Heart right ventricle (tissue), 16 donors: ENCODE measurements at regions not wholly inside any gene's neighbourhood (a gene's known extent, or its start where the extent isn't known, plus 50 kb on each side); places are given as distances from the start of the nearest gene placed in this dataset.

ENCODE experiments used
- ATAC-seq, 8 donors: fragments of 200-7000 bp; cut with Tn5 transposase; one replicate each; pipeline ENCODE4 v1.9.1; 2020; ENCODE audit warnings: mild to moderate bottlenecking in 8 of 8, moderate library complexity in 8 of 8, moderate number of reproducible peaks in 1 of 8
- DNase-seq, 2 donors: peaks; one replicate each; pipeline ENCODE4 v3.0.0-alpha.2; 2020
- H3K27ac ChIP-seq, 10 donors: fragments of 200-600 bp; sonication (generic) in 2 of 10; one replicate each; pipeline versions ENCODE4 v1.5.0 to v1.8.0; 2020 to 2022; ENCODE audit warnings: mild to moderate bottlenecking in 3 of 10
- H3K27me3 ChIP-seq, 7 donors: fragments of 200-600 bp; one replicate each; pipeline ENCODE4 v1.8.0; 2021 to 2022; ENCODE audit warnings: mild to moderate bottlenecking in 2 of 7
- H3K36me3 ChIP-seq, 9 donors: fragments of 200-600 bp; sonication (generic) in 1 of 9; one replicate each; pipeline versions ENCODE4 v1.5.0 to v1.8.0; 2020 to 2022; ENCODE audit warnings: mild to moderate bottlenecking in 2 of 9
- H3K4me1 ChIP-seq, 9 donors: fragments of 200-600 bp; sonication (generic) in 1 of 9; one replicate each; pipeline versions ENCODE4 v1.5.0 to v1.8.0; 2020 to 2022; ENCODE audit warnings: mild to moderate bottlenecking in 4 of 9
- H3K4me3 ChIP-seq, 10 donors: fragments of 200-600 bp; sonication (generic) in 2 of 10; one replicate each; pipeline versions ENCODE4 v1.5.0 to v1.8.0; 2020 to 2022; ENCODE audit warnings: mild to moderate bottlenecking in 7 of 10, moderate library complexity in 2 of 10
- H3K9me3 ChIP-seq, 11 donors: fragments of 200-600 bp in 10 of 11; sonication (generic) in 2 of 11; one replicate each; pipeline versions ENCODE4 v1.5.0 to v1.8.0; 2013 to 2022; ENCODE audit warnings: mild to moderate bottlenecking in 2 of 11, control low read depth in 1 of 11, moderate library complexity in 1 of 11
- CTCF ChIP-seq, 9 donors: fragments of 200-600 bp; sonication (generic) in 2 of 9; IDR thresholded peaks; one replicate each; pipeline versions ENCODE4 v1.5.0 to v1.8.0; 2021 to 2022; ENCODE audit warnings: antibody characterized with exemption in 9 of 9, mild to moderate bottlenecking in 5 of 9, moderate library complexity in 1 of 9
- WGBS, 2 donors: extraction: QIAGEN DNeasy Blood & Tissue Kit; methylation state at CpG; one replicate each; pipeline ENCODE4 v1.1.7; 2013; ENCODE audit warnings: inconsistent platforms in 1 of 2; 5-methylcytosine and 5-hydroxymethylcytosine counted together
- intact Hi-C, 10 donors: fragments of 100-400 bp; cut with DNase I; formaldehyde crosslinking; loops; one replicate each; pipeline versions ENCODE4 v1.11.1 to v1.14.2; 2022
- donor health status: Arrhythmogenic right ventricular cardiomyopathy.
- donor health status: ischemic (EF 13 %, LVEDD 7.1; RV severe dilation, severe dysfunction).
- donor health status: healthy with polysubstance abuse.
- donor health status: DM: no; HTN: yes; CAD: no.
- donor health status: DM: no; HTN: no; CAD: no.
- donor health status: ischemic (EF 25% LVEDD 6.9; RV normal size, moderate dysfunction).
- donor health status: ischemic (EF 25% LVEDD 5.7; RV mildly dilated, moderate dysfunction).
- donor health status: healthy.
- donor health status: DM: yes; HTN: yes; CAD: no.
- donor health status: Ischemic cardiomyopathy.
- donor health status: ischemic (EF 35%, LVEDD 5.7; RV mildly dilated, moderate dysfunction).
- donor health status: nonischemic (EF 11% LVEDD 7.7; RV severe dilation, severe dysfunction).
- donor health status: DM: yes; HTN: yes; CAD: no.
- donor health status: PGD.
- donor health status: ischemic (EF 29% LVEDD 5.4; RV normal size, mild dysfunction).
- donor health status: nonischemic (EF 23%, LVEDD 6.1; RV moderate dilation, normal function).

- Histone ChIP-seq H3K27ac (peak overlapping the region in 6 of 10 donors; percentile 9 to 77 (median 50)), H3K27me3 (no peaks in the 10 kb centered on the region), H3K9me3 (peaks cover 0 to 18% (median 5%) of the 10 kb centered on the region in 11 donors), H3K4me1 (peaks cover 0 to 32% (median 0%) of the 10 kb centered on the region in 9 donors), H3K36me3 (no peaks in the 10 kb centered on the region), H3K4me3 (no peak overlapping the region)
- intact Hi-C loops, result loop anchor here in 1 of 10 donors (5.0 kb wide), 1 partner anchor 1603 kb away; no protein-coding TSS in a partner anchor
- DNase-seq (no peak), ATAC-seq (no peak)
- no peak for TF ChIP-seq CTCF (IDR thresholded peaks at IDR 0.05)
- WGBS, 2 donors, result 50 to 58% methylated on average over 3 of the region's 3 CpGs
These were observed 166.7 kb upstream of the INHBA start for GRCh38 chr7:41869596-41869995.

- Histone ChIP-seq H3K9me3 (peaks cover 0 to 22% (median 9%) of the 10 kb centered on the region in 11 donors), H3K27ac (peak overlapping the region in 1 of 10 donors; percentile 77), H3K4me1 (peaks cover 0 to 32% (median 0%) of the 10 kb centered on the region in 9 donors), H3K4me3 (no peak overlapping the region), H3K36me3 (no peaks in the 10 kb centered on the region), H3K27me3 (no peaks in the 10 kb centered on the region)
- DNase-seq (no peak), ATAC-seq (no peak)
- intact Hi-C loops, result loop anchor here in 1 of 10 donors (5.0 kb wide), 1 partner anchor 1603 kb away; no protein-coding TSS in a partner anchor
- no peak for TF ChIP-seq CTCF (IDR thresholded peaks at IDR 0.05)
These were observed 166.2 kb upstream of the INHBA start for GRCh38 chr7:41869091-41869490.

GRCh38 chr7:41867639-41868280 is 164.9 kb upstream of the INHBA start:
- ATAC-seq, result no peak

GRCh38 chr7:41862261-41862660 is 159.4 kb upstream of the INHBA start:
- H3K27ac ChIP-seq, result no peak overlapping the region
- 73 to 75% methylated on average over 2 of the region's 2 CpGs for WGBS, 2 donors
- H3K4me1 ChIP-seq, result no peaks in the 10 kb centered on the region
- H3K36me3 ChIP-seq, result no peaks in the 10 kb centered on the region
- H3K9me3 ChIP-seq, result peaks cover 0 to 29% (median 9%) of the 10 kb centered on the region in 11 donors
- intact Hi-C loops, result no loop called here
- no peak for ATAC-seq
- DNase-seq, result no peak
- H3K27me3 ChIP-seq, result no peaks in the 10 kb centered on the region
- H3K4me3 ChIP-seq, result no peak overlapping the region
- no peak for TF ChIP-seq CTCF (IDR thresholded peaks at IDR 0.05)

More at GRCh38 chr7:41867639-41868280, 164.9 kb upstream of the INHBA start:
- peak overlapping the region in 3 of 10 donors; percentile 9 to 35 (median 17) for H3K27ac ChIP-seq
- intact Hi-C loops, result loop anchor here in 1 of 10 donors (5.0 kb wide), 1 partner anchor 1605 kb away; no protein-coding TSS in a partner anchor
- H3K36me3 ChIP-seq, result no peaks in the 10 kb centered on the region
- H3K27me3 ChIP-seq, result no peaks in the 10 kb centered on the region
- H3K4me1 ChIP-seq, result peaks cover 0 to 32% (median 0%) of the 10 kb centered on the region in 9 donors
- WGBS, 2 donors, result 46 to 51% methylated on average over 2 of the region's 2 CpGs
- H3K9me3 ChIP-seq, result peaks cover 0 to 29% (median 9%) of the 10 kb centered on the region in 11 donors
- TF ChIP-seq CTCF (IDR thresholded peaks at IDR 0.05), result no peak
- no peak overlapping the region for H3K4me3 ChIP-seq
- DNase-seq, result no peak
